Osteocyte (in vitro differentiated cells): ENCODE measurements at regions not wholly inside any gene's neighbourhood (a gene's known extent, or its start where the extent isn't known, plus 50 kb on each side); places are given as distances from the start of the nearest gene placed in this dataset.

ENCODE experiments used
- DNase-seq: peaks from one replicate; pipeline ENCODE4 v3.0.0; 2021; ENCODE audit warnings: mixed read lengths; ENCODE audit not compliant: unreplicated experiment; ENCODE audit errors: extremely low spot score
- H3K27ac Mint-ChIP-seq: one replicate; pipeline ENCODE4 v1.8.0; 2021; ENCODE audit warnings: mild to moderate bottlenecking, mixed read lengths; ENCODE audit not compliant: unreplicated experiment
- H3K27me3 Mint-ChIP-seq: one replicate; pipeline ENCODE4 v1.8.0; 2021; ENCODE audit warnings: mixed read lengths; ENCODE audit not compliant: unreplicated experiment
- H3K36me3 Mint-ChIP-seq: one replicate; pipeline ENCODE4 v1.8.0; 2021; ENCODE audit warnings: mixed read lengths; ENCODE audit not compliant: unreplicated experiment
- H3K4me1 Mint-ChIP-seq: one replicate; pipeline ENCODE4 v1.8.0; 2021; ENCODE audit warnings: mixed read lengths; ENCODE audit not compliant: unreplicated experiment
- H3K4me3 Mint-ChIP-seq: one replicate; pipeline ENCODE4 v1.8.0; 2021; ENCODE audit warnings: mild to moderate bottlenecking, moderate library complexity, mixed read lengths; ENCODE audit not compliant: unreplicated experiment
- H3K9me3 Mint-ChIP-seq: one replicate; pipeline ENCODE4 v1.8.0; 2021; ENCODE audit warnings: mixed read lengths; ENCODE audit not compliant: unreplicated experiment
- CTCF ChIP-seq: fragments of 200-600 bp; sonication (generic); IDR thresholded peaks from 2 replicates; pipeline ENCODE4 v1.5.0; 2021; ENCODE audit warnings: antibody characterized with exemption, mild to moderate bottlenecking, moderate library complexity

DNA sequence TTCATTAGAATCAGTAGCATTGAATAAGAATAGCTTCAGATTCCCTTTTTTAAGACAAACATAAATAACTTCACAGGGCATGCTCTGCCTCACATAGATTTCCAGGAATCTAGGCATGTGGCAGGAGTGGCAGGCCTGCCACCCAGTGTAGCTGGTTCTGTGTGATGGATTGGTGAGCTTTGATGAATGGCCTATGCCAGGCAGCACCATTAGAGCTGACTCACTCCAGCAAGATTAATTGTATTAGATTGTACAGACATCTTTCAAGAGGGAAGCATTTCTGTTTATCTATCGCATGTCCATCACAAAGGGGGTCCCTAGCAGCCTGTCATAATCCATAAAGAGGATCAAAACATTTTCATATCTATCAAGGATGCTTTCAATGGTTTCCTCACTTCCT lies 71.9 kb downstream of the NAA11 start:
- Mint-ChIP-seq H3K4me3 (no peak overlapping the region), H3K36me3 (no peaks in the 10 kb centered on the region), H3K27ac (no peak overlapping the region)

DNA sequence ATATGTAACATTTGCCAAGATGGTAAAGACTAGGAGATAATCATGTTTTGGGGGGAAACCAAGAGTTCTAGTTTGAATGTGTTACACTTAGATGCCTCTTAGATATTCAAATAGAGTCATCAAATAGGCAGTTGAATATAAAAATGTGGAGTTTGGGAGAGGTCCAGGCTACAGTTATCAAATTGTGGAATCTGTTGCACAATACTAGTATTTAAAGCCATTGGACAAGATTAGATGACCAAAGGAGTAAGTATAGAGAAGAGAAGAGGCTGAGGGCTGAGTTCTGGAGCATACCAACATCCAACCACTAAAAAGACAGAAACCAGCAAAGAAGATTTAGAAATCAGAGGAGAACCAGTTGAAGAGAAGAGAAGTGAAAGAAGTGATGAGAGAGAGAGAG lies 72.7 kb downstream of the NAA11 start:
- Mint-ChIP-seq H3K27me3 (no peaks in the 10 kb centered on the region), H3K36me3 (no peaks in the 10 kb centered on the region), H3K4me3 (no peak overlapping the region), H3K4me1 (no peaks in the 10 kb centered on the region), H3K27ac (no peak overlapping the region), H3K9me3 (peaks cover 8% of the 10 kb centered on the region)
- DNase-seq, result no peak
- TF ChIP-seq CTCF, result no peak

More for the DNA sequence above, 71.9 kb downstream of the NAA11 start:
- Mint-ChIP-seq H3K27me3 (no peaks in the 10 kb centered on the region), H3K9me3 (peaks cover 8% of the 10 kb centered on the region), H3K4me1 (no peaks in the 10 kb centered on the region)
- TF ChIP-seq CTCF, result no peak
- no peak for DNase-seq

- H3K27ac Mint-ChIP-seq, result no peak overlapping the region
These were observed 75.0 kb downstream of the NAA11 start for GRCh38 chr4:79250887-79251286.

DNA sequence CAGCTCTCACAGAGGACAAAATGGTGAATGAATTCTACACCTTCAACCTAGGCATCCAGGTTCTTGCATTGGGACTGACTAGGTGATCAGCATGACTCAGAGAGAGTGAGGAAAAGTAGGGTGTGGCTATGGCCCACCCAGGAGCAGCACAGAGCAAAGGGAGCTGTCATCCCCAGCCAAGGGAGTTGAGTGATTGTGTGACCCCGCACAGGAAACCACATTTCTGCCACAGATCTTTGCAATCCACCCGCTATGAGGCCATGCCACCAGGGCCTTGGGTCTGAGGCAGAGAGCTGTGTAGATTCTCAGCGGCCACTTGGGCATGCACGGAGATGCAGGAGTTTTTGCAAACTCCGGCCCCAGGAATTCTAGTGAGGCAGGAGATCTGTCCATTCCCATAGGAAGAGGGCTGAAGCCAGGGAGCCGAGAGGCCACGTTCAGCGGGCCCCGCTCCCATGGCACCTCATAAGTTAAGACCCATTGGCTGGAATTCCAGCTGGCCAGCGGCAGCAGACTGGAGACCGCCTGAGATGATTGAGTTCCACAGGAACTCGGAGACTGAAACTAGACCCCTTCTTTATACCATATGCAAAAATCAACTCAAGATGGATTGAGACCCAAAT lies 75.9 kb downstream of the NAA11 start:
- Mint-ChIP-seq H3K36me3 (no peaks in the 10 kb centered on the region), H3K27ac (no peak overlapping the region), H3K4me1 (no peaks in the 10 kb centered on the region), H3K4me3 (no peak overlapping the region), H3K27me3 (no peaks in the 10 kb centered on the region), H3K9me3 (peaks cover 17% of the 10 kb centered on the region)
- TF ChIP-seq CTCF, result no peak
- DNase-seq, result no peak

More at GRCh38 chr4:79250887-79251286, 75.0 kb downstream of the NAA11 start:
- Mint-ChIP-seq H3K36me3 (no peaks in the 10 kb centered on the region), H3K4me1 (no peaks in the 10 kb centered on the region), H3K9me3 (peaks cover 17% of the 10 kb centered on the region), H3K27me3 (no peaks in the 10 kb centered on the region), H3K4me3 (no peak overlapping the region)
- DNase-seq, result no peak
- no peak for TF ChIP-seq CTCF

DNA sequence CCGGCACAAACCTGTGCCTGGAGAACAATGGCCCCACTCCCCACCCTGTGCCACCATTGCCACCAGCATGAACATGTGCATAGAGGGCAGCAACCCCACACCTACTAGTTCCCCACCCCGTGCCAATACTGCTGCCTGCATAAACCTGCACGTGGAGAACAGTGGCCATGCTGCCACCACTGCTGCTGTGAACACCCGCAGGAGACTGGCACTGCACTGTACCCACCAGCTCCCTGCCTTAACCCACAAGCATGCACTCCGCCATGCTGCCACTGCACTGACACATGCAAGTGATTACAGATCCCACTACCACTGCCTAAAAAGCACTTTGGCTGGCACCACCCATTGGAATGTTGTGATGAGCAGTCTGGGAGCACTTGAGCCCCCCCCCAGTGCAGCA lies 77.3 kb downstream of the NAA11 start:
- no peaks in the 10 kb centered on the region for H3K27me3 Mint-ChIP-seq
- no peaks in the 10 kb centered on the region for H3K36me3 Mint-ChIP-seq
- no peak for DNase-seq
- H3K4me1 Mint-ChIP-seq, result no peaks in the 10 kb centered on the region
- no peak overlapping the region for H3K4me3 Mint-ChIP-seq
- TF ChIP-seq CTCF, result no peak
- peaks cover 18% of the 10 kb centered on the region for H3K9me3 Mint-ChIP-seq
- H3K27ac Mint-ChIP-seq, result no peak overlapping the region
